ENCODE measurements at regions not wholly inside any gene's neighbourhood (a gene's known extent, or its start where the extent isn't known, plus 50 kb on each side); places are given as distances from the start of the nearest gene placed in this dataset.
"Not testable (repeated sequence)": the region's sequence is repeated elsewhere in the genome, so short reads cannot be mapped to it uniquely, and the experiment has no call there.

DNA sequence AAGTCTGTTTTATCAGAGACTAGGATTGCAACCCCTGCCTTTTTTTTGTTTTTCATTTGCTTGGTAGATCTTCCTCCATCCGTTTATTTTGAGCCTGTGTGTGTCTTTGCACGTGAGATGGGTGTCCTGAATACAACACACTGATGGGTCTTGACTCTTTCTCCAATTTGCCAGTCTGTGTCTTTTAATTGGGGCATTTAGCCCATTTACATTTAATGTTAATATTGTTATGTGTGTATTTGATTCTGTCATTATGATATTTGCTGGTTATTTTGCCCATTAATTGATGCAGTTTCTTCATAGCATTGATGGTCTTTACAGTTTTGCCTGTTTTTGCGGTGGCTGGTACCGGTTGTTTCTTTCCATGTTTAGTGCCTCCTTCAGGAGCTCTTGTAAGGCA lies 116.0 kb upstream of the PALM2AKAP2 start:
- H2BK5ac ChIP-seq (ENCODE audit: low read depth, low read length, poor library complexity); DNase-seq; H3K27me3 ChIP-seq (ENCODE audit: insufficient read depth, low read length); H3K23ac ChIP-seq (ENCODE audit: low read length); H3K14ac ChIP-seq (ENCODE audit: low read length); H3K27ac ChIP-seq (ENCODE audit: low read depth, low read length); H3K9me3 ChIP-seq (ENCODE audit: insufficient read depth, low read depth, low read length); H3K18ac ChIP-seq (ENCODE audit: low read length); H4K91ac ChIP-seq (ENCODE audit: low read depth, low read length); H3K9ac ChIP-seq (ENCODE audit: low read length); H4K12ac ChIP-seq (ENCODE audit: low read depth, low read length); H2BK120ac ChIP-seq (ENCODE audit: insufficient read depth, low read length, poor library complexity); H2AFZ ChIP-seq (ENCODE audit: insufficient read depth, low read length, poor library complexity); H3K4me2 ChIP-seq (ENCODE audit: low read length); H3K36me3 ChIP-seq (ENCODE audit: control insufficient read depth in 1 of 2, insufficient read depth in 2 of 2, low read length in 2 of 2); H3K79me1 ChIP-seq (ENCODE audit: low read length); H2BK12ac ChIP-seq (ENCODE audit: low read length); H3K4me1 ChIP-seq (ENCODE audit: control insufficient read depth in 1 of 2, insufficient read depth in 2 of 2, low read length in 2 of 2); H4K8ac ChIP-seq (ENCODE audit: low read depth, low read length); H2AK5ac ChIP-seq (ENCODE audit: low read length); H3K79me2 ChIP-seq (ENCODE audit: control insufficient read depth, insufficient read depth, low read length, poor library complexity); H3K4ac ChIP-seq (ENCODE audit: low read depth, low read length); H3K4me3 ChIP-seq (ENCODE audit: low read depth, low read length): not testable (repeated sequence)
- WGBS (ENCODE audit: extremely low coverage, insufficient coverage, insufficient read length): no CpG with 5 or more reads among the region's 4 CpGs

DNA sequence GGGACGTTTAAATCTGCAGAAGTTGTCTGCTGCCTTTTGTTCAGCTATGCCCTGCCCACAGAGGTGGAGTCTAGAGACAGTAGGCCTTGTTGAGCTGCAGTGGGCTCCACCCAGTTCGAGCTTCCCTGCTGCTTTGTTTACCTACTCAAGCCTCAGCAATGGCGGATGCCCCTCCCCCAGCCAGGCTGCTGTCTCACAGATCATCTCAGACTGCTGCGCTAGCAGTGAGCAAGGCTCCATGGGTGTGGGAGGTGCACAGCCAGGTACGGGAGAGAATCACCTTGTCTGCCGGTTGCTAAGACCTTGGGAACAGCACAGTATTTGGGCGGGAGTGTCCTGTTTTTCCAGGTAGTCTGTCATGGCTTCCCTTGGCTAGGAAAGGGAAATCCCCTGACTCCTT lies 114.3 kb upstream of the PALM2AKAP2 start:
- H3K79me1 ChIP-seq (ENCODE audit: low read length); H2BK12ac ChIP-seq (ENCODE audit: low read length); H3K36me3 ChIP-seq (ENCODE audit: control insufficient read depth in 1 of 2, insufficient read depth in 2 of 2, low read length in 2 of 2); H3K79me2 ChIP-seq (ENCODE audit: control insufficient read depth, insufficient read depth, low read length, poor library complexity); H3K18ac ChIP-seq (ENCODE audit: low read length); H3K4me1 ChIP-seq (ENCODE audit: control insufficient read depth in 1 of 2, insufficient read depth in 2 of 2, low read length in 2 of 2); H4K8ac ChIP-seq (ENCODE audit: low read depth, low read length); H4K12ac ChIP-seq (ENCODE audit: low read depth, low read length); H3K27me3 ChIP-seq (ENCODE audit: insufficient read depth, low read length); H3K9me3 ChIP-seq (ENCODE audit: insufficient read depth, low read depth, low read length); H2BK5ac ChIP-seq (ENCODE audit: low read depth, low read length, poor library complexity); H3K4me2 ChIP-seq (ENCODE audit: low read length); H4K91ac ChIP-seq (ENCODE audit: low read depth, low read length); H3K9ac ChIP-seq (ENCODE audit: low read length); H2AK5ac ChIP-seq (ENCODE audit: low read length); H3K27ac ChIP-seq (ENCODE audit: low read depth, low read length); H3K4ac ChIP-seq (ENCODE audit: low read depth, low read length); H2BK120ac ChIP-seq (ENCODE audit: insufficient read depth, low read length, poor library complexity); H3K23ac ChIP-seq (ENCODE audit: low read length); H2AFZ ChIP-seq (ENCODE audit: insufficient read depth, low read length, poor library complexity); H3K4me3 ChIP-seq (ENCODE audit: low read depth, low read length); H3K14ac ChIP-seq (ENCODE audit: low read length); DNase-seq: not testable (repeated sequence)
- WGBS (ENCODE audit: extremely low coverage, insufficient coverage, insufficient read length): no CpG with 5 or more reads among the region's 7 CpGs

DNA sequence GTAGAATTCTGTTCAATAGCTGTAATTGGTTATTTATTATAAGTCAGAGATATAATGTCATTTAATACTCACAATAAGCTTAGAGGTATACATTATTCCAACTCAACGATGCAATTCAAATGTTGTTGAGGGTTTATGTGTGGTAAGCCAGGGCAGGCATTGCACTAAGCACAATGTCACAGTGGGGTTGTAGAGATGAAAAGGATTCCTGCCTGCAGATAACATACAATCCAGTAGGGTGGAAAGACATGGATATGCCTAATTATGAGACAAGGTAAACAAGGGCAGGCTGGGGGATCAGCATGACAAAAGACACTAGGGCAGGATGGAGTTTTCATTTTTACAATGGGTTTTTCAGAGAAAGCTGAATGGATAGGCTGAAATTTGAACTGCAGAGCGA lies 98.7 kb upstream of the PALM2AKAP2 start:
- Histone ChIP-seq H2AFZ (ENCODE audit: insufficient read depth, low read length, poor library complexity) (no peak overlapping the region), H4K12ac (ENCODE audit: low read depth, low read length) (no peak overlapping the region), H2BK12ac (ENCODE audit: low read length) (no peak overlapping the region), H3K27me3 (ENCODE audit: insufficient read depth, low read length) (no peaks in the 10 kb centered on the region), H3K79me1 (ENCODE audit: low read length) (no peaks in the 10 kb centered on the region), H3K14ac (ENCODE audit: low read length) (no peak overlapping the region), H3K4me3 (ENCODE audit: low read depth, low read length) (no peak overlapping the region), H3K79me2 (ENCODE audit: control insufficient read depth, insufficient read depth, low read length, poor library complexity) (no peaks in the 10 kb centered on the region), H3K4ac (ENCODE audit: low read depth, low read length) (no peak overlapping the region), H3K4me1 (ENCODE audit: control insufficient read depth in 1 of 2, insufficient read depth in 2 of 2, low read length in 2 of 2) (no peaks in the 10 kb centered on the region), H3K23ac (ENCODE audit: low read length) (no peak overlapping the region), H4K91ac (ENCODE audit: low read depth, low read length) (no peak overlapping the region), H3K4me2 (ENCODE audit: low read length) (no peak overlapping the region), H3K9me3 (ENCODE audit: insufficient read depth, low read depth, low read length) (no peaks in the 10 kb centered on the region), H3K18ac (ENCODE audit: low read length) (no peak overlapping the region), H2BK120ac (ENCODE audit: insufficient read depth, low read length, poor library complexity) (no peak overlapping the region), H3K27ac (ENCODE audit: low read depth, low read length) (no peak overlapping the region), H2BK5ac (ENCODE audit: low read depth, low read length, poor library complexity) (no peak overlapping the region), H4K8ac (ENCODE audit: low read depth, low read length) (no peak overlapping the region), H3K9ac (ENCODE audit: low read length) (no peak overlapping the region), H3K36me3 (ENCODE audit: control insufficient read depth in 1 of 2, insufficient read depth in 2 of 2, low read length in 2 of 2) (no peaks in the 10 kb centered on the region), H2AK5ac (ENCODE audit: low read length) (no peak overlapping the region)
- no CpG with 5 or more reads among the region's 2 CpGs for WGBS (ENCODE audit: extremely low coverage, insufficient coverage, insufficient read length)
- no peak for DNase-seq

DNA sequence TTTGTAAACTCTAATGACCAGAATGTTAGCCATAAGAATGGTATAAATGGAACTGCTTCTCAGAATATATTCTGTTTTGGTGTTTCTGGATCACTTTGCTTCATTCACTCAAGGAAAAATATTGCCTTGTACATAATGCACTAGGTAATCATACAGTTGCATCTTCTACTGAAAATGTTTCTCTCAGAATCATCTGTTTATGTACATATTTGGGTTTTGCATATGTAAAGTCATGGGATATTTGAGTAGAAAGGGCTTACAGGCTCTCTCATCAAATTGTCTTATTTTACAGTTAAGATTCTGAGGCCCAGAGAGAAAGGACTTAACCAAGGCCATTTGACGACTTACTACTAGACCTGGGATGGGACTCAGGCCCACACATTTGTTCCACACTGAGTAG lies 97.8 kb upstream of the PALM2AKAP2 start:
- Histone ChIP-seq H3K9me3 (ENCODE audit: insufficient read depth, low read depth, low read length) (no peaks in the 10 kb centered on the region), H3K4me3 (ENCODE audit: low read depth, low read length) (no peak overlapping the region), H3K4ac (ENCODE audit: low read depth, low read length) (no peak overlapping the region), H2AK5ac (ENCODE audit: low read length) (no peak overlapping the region), H3K79me1 (ENCODE audit: low read length) (no peaks in the 10 kb centered on the region), H3K4me1 (ENCODE audit: control insufficient read depth in 1 of 2, insufficient read depth in 2 of 2, low read length in 2 of 2) (no peaks in the 10 kb centered on the region), H4K12ac (ENCODE audit: low read depth, low read length) (no peak overlapping the region), H2BK12ac (ENCODE audit: low read length) (no peak overlapping the region), H3K27me3 (ENCODE audit: insufficient read depth, low read length) (no peaks in the 10 kb centered on the region), H2AFZ (ENCODE audit: insufficient read depth, low read length, poor library complexity) (no peak overlapping the region), H2BK120ac (ENCODE audit: insufficient read depth, low read length, poor library complexity) (no peak overlapping the region), H3K23ac (ENCODE audit: low read length) (no peak overlapping the region), H3K18ac (ENCODE audit: low read length) (no peak overlapping the region), H2BK5ac (ENCODE audit: low read depth, low read length, poor library complexity) (no peak overlapping the region), H4K91ac (ENCODE audit: low read depth, low read length) (no peak overlapping the region), H3K36me3 (ENCODE audit: control insufficient read depth in 1 of 2, insufficient read depth in 2 of 2, low read length in 2 of 2) (no peaks in the 10 kb centered on the region), H3K27ac (ENCODE audit: low read depth, low read length) (no peak overlapping the region), H4K8ac (ENCODE audit: low read depth, low read length) (no peak overlapping the region), H3K79me2 (ENCODE audit: control insufficient read depth, insufficient read depth, low read length, poor library complexity) (no peaks in the 10 kb centered on the region), H3K4me2 (ENCODE audit: low read length) (no peak overlapping the region), H3K14ac (ENCODE audit: low read length) (no peak overlapping the region), H3K9ac (ENCODE audit: low read length) (no peak overlapping the region)
- WGBS (ENCODE audit: extremely low coverage, insufficient coverage, insufficient read length): no CpG with 5 or more reads among the region's 1 CpG
- no peak for DNase-seq

All from trophoblast cell (in vitro differentiated cells and primary cell).